ENCODE measurements at regions not wholly inside any gene's neighbourhood (a gene's known extent, or its start where the extent isn't known, plus 50 kb on each side); places are given as distances from the start of the nearest gene placed in this dataset.

DNA sequence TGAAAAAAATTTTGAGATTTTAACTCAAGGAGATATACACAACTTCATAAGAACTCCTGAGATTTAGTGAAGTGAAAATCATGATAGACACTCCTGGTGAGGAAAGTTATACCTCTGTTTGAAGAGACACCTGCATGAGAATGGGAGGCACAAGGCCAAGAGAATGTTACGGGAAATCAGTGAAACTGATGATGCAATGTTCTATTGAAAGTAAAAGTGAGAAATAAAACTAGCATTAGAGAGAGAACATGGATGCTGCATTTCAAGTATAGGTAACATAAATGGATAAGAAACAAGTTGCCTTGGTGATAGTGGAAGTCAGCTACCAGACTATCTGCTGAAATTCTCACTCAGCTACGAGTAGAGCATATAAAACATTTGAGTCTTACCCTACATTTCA, 562.1 kb upstream of the FANCL start:
- no peak overlapping the region for H3K4me3 ChIP-seq (ENCODE audit: low read length)
- H3K4me1 ChIP-seq (ENCODE audit: control insufficient read depth, insufficient read depth, low read length) = no peaks in the 10 kb centered on the region
- H3K9ac ChIP-seq (ENCODE audit: low read length) = no peak overlapping the region
- no peak overlapping the region for H3K27ac ChIP-seq (ENCODE audit: low read depth, low read length)
- H3K27me3 ChIP-seq (ENCODE audit: control insufficient read depth, insufficient read depth, low read length) = no peaks in the 10 kb centered on the region
- no peaks in the 10 kb centered on the region for H3K36me3 ChIP-seq (ENCODE audit: control insufficient read depth, insufficient read depth, low read length)

DNA sequence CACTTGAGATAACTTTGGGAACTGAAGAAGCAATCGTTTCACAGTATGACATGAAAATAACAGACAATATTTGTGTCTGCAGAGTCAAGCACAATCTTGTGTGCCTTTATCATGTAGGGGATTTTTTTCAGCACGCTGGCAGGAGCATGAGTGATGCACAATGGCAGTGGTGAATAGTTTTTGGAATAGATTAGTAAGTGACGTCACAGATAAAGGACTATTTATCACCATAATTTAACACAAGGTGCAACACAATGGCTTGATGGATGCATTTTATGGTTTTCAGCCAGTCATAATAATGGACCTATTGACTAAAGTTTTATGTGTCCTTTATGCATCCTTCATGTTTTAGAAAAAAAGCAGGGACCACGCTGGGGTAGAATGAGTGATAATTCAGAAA, 559.8 kb upstream of the FANCL start:
- Histone ChIP-seq H3K27me3 (ENCODE audit: control insufficient read depth, insufficient read depth, low read length) (no peaks in the 10 kb centered on the region), H3K9ac (ENCODE audit: low read length) (no peak overlapping the region), H3K36me3 (ENCODE audit: control insufficient read depth, insufficient read depth, low read length) (no peaks in the 10 kb centered on the region), H3K4me3 (ENCODE audit: low read length) (no peak overlapping the region), H3K27ac (ENCODE audit: low read depth, low read length) (no peak overlapping the region), H3K4me1 (ENCODE audit: control insufficient read depth, insufficient read depth, low read length) (no peaks in the 10 kb centered on the region)

- no peak overlapping the region for H3K27ac ChIP-seq (ENCODE audit: low read depth, low read length)
- no peak overlapping the region for H3K4me3 ChIP-seq (ENCODE audit: low read length)
- H3K9ac ChIP-seq (ENCODE audit: low read length) = no peak overlapping the region
- no peaks in the 10 kb centered on the region for H3K4me1 ChIP-seq (ENCODE audit: control insufficient read depth, insufficient read depth, low read length)
- no peaks in the 10 kb centered on the region for H3K36me3 ChIP-seq (ENCODE audit: control insufficient read depth, insufficient read depth, low read length)
- H3K27me3 ChIP-seq (ENCODE audit: control insufficient read depth, insufficient read depth, low read length) = no peaks in the 10 kb centered on the region
Measured at GRCh38 chr2:58798676-58799208, 557.6 kb upstream of the FANCL start.

- Histone ChIP-seq H3K27ac (ENCODE audit: low read depth, low read length) (no peak overlapping the region), H3K36me3 (ENCODE audit: control insufficient read depth, insufficient read depth, low read length) (no peaks in the 10 kb centered on the region), H3K9ac (ENCODE audit: low read length) (no peak overlapping the region), H3K4me1 (ENCODE audit: control insufficient read depth, insufficient read depth, low read length) (no peaks in the 10 kb centered on the region), H3K27me3 (ENCODE audit: control insufficient read depth, insufficient read depth, low read length) (no peaks in the 10 kb centered on the region), H3K4me3 (ENCODE audit: low read length) (no peak overlapping the region)
Measured at GRCh38 chr2:58796239-58796910, 555.2 kb upstream of the FANCL start.

DNA sequence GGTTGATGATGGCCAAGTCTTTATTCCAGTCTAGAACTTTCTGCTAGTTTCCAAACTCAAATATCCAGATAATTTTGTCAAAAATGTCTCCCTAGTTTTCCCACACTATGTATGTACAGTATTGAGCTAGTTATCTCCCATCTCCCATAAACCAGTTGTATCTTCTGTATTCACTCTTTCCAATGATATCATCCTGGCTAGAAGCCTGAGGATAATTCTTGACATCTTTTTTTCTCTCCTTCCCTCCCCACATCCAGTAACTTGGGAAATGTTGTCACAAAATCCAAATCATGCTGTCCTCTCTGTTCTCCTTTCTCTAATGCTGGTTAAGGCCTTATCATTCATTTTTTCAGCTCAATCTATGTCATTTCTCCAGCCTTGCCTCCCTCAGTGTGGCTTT, 553.8 kb upstream of the FANCL start:
- Histone ChIP-seq H3K27ac (ENCODE audit: low read depth, low read length) (no peak overlapping the region), H3K36me3 (ENCODE audit: control insufficient read depth, insufficient read depth, low read length) (no peaks in the 10 kb centered on the region), H3K27me3 (ENCODE audit: control insufficient read depth, insufficient read depth, low read length) (no peaks in the 10 kb centered on the region), H3K4me3 (ENCODE audit: low read length) (no peak overlapping the region), H3K9ac (ENCODE audit: low read length) (no peak overlapping the region), H3K4me1 (ENCODE audit: control insufficient read depth, insufficient read depth, low read length) (no peaks in the 10 kb centered on the region)

DNA sequence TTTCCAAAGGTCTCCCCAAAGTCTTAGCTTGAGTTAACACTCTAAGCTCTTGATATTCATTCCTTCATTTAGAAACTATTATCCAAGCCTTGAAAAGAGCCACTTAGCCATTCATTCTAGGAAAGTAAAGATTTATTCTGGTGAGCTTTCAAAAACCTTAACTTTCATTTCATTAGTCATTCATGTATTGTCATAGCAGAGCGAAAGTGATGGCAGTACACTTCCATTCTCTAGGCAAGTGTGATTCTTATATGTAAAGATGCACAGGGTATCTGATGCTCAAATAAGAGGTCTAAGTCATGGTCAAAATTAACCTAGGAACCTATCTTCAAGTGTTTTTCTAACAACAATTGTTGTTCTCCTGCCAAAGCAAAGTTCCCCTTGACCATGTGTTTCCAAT, 553.0 kb upstream of the FANCL start:
- Histone ChIP-seq H3K4me3 (ENCODE audit: low read length) (no peak overlapping the region), H3K27ac (ENCODE audit: low read depth, low read length) (no peak overlapping the region), H3K36me3 (ENCODE audit: control insufficient read depth, insufficient read depth, low read length) (no peaks in the 10 kb centered on the region), H3K9ac (ENCODE audit: low read length) (no peak overlapping the region), H3K27me3 (ENCODE audit: control insufficient read depth, insufficient read depth, low read length) (no peaks in the 10 kb centered on the region), H3K4me1 (ENCODE audit: control insufficient read depth, insufficient read depth, low read length) (no peaks in the 10 kb centered on the region)

- Histone ChIP-seq H3K4me3 (ENCODE audit: low read length) (no peak overlapping the region), H3K27me3 (ENCODE audit: control insufficient read depth, insufficient read depth, low read length) (no peaks in the 10 kb centered on the region), H3K9ac (ENCODE audit: low read length) (no peak overlapping the region), H3K36me3 (ENCODE audit: control insufficient read depth, insufficient read depth, low read length) (no peaks in the 10 kb centered on the region), H3K4me1 (ENCODE audit: control insufficient read depth, insufficient read depth, low read length) (no peaks in the 10 kb centered on the region), H3K27ac (ENCODE audit: low read depth, low read length) (no peak overlapping the region)
Measured at GRCh38 chr2:58788402-58788801, 547.3 kb upstream of the FANCL start.

GRCh38 chr2:58770846-58771245, 529.7 kb upstream of the FANCL start:
- no peaks in the 10 kb centered on the region for H3K36me3 ChIP-seq (ENCODE audit: control insufficient read depth, insufficient read depth, low read length)
- H3K27me3 ChIP-seq (ENCODE audit: control insufficient read depth, insufficient read depth, low read length) = no peaks in the 10 kb centered on the region
- no peak overlapping the region for H3K27ac ChIP-seq (ENCODE audit: low read depth, low read length)
- no peak overlapping the region for H3K4me3 ChIP-seq (ENCODE audit: low read length)
- H3K4me1 ChIP-seq (ENCODE audit: control insufficient read depth, insufficient read depth, low read length) = no peaks in the 10 kb centered on the region
- no peak overlapping the region for H3K9ac ChIP-seq (ENCODE audit: low read length)

GRCh38 chr2:58769864-58770234, 528.7 kb upstream of the FANCL start:
- no peaks in the 10 kb centered on the region for H3K4me1 ChIP-seq (ENCODE audit: control insufficient read depth, insufficient read depth, low read length)
- no peak overlapping the region for H3K4me3 ChIP-seq (ENCODE audit: low read length)
- H3K9ac ChIP-seq (ENCODE audit: low read length) = no peak overlapping the region

GRCh38 chr2:58769111-58769863, 528.2 kb upstream of the FANCL start:
- Histone ChIP-seq H3K36me3 (ENCODE audit: control insufficient read depth, insufficient read depth, low read length) (no peaks in the 10 kb centered on the region), H3K9ac (ENCODE audit: low read length) (no peak overlapping the region), H3K27me3 (ENCODE audit: control insufficient read depth, insufficient read depth, low read length) (no peaks in the 10 kb centered on the region), H3K27ac (ENCODE audit: low read depth, low read length) (no peak overlapping the region), H3K4me3 (ENCODE audit: low read length) (no peak overlapping the region), H3K4me1 (ENCODE audit: control insufficient read depth, insufficient read depth, low read length) (no peaks in the 10 kb centered on the region)

More at GRCh38 chr2:58769864-58770234, 528.7 kb upstream of the FANCL start:
- no peaks in the 10 kb centered on the region for H3K36me3 ChIP-seq (ENCODE audit: control insufficient read depth, insufficient read depth, low read length)
- no peak overlapping the region for H3K27ac ChIP-seq (ENCODE audit: low read depth, low read length)
- H3K27me3 ChIP-seq (ENCODE audit: control insufficient read depth, insufficient read depth, low read length) = no peaks in the 10 kb centered on the region

DNA sequence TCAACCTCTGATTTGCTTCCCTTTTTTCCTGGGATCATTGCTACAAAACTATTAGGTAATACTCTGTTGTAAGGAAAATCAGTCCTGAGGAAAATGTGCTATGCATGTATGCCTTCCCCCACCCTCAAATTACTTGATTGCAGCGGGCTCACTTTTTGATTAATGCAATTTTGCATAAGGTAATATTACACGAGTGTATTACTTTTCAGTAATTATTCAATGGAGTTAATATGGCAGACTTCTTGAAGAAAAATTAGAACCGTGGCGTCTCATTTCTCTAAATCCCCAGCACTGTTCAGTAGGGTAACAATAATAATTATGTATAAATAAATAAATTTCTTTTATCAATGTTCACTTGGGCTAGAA, 527.6 kb upstream of the FANCL start:
- Histone ChIP-seq H3K27me3 (ENCODE audit: control insufficient read depth, insufficient read depth, low read length) (no peaks in the 10 kb centered on the region), H3K4me3 (ENCODE audit: low read length) (no peak overlapping the region), H3K4me1 (ENCODE audit: control insufficient read depth, insufficient read depth, low read length) (no peaks in the 10 kb centered on the region), H3K9ac (ENCODE audit: low read length) (no peak overlapping the region), H3K27ac (ENCODE audit: low read depth, low read length) (no peak overlapping the region), H3K36me3 (ENCODE audit: control insufficient read depth, insufficient read depth, low read length) (no peaks in the 10 kb centered on the region)

GRCh38 chr2:58767828-58768714, 526.9 kb upstream of the FANCL start:
- Histone ChIP-seq H3K27ac (ENCODE audit: low read depth, low read length) (no peak overlapping the region), H3K36me3 (ENCODE audit: control insufficient read depth, insufficient read depth, low read length) (no peaks in the 10 kb centered on the region), H3K9ac (ENCODE audit: low read length) (no peak overlapping the region), H3K4me1 (ENCODE audit: control insufficient read depth, insufficient read depth, low read length) (no peaks in the 10 kb centered on the region), H3K27me3 (ENCODE audit: control insufficient read depth, insufficient read depth, low read length) (no peaks in the 10 kb centered on the region), H3K4me3 (ENCODE audit: low read length) (no peak overlapping the region)

All from rectal smooth muscle tissue (tissue), 1 donor.